ENCODE measurements at regions not wholly inside any gene's neighbourhood (a gene's known extent, or its start where the extent isn't known, plus 50 kb on each side); places are given as distances from the start of the nearest gene placed in this dataset.

- intact Hi-C loops (cut with micrococcal nuclease) (no loop called here), dilution Hi-C loops (cut with HindIII; ENCODE audit: low sequenced_read_pairs, unreplicated experiment) (no loop called here), in situ Hi-C loops (cut with MboI; ENCODE audit: low sequenced_read_pairs) (no loop called here)
- no peak overlapping the region for H3K27ac ChIP-seq (ENCODE audit: insufficient read depth, low read length)
- TF ChIP-seq FOS (IDR thresholded peaks at IDR 0.05; ENCODE audit: low read depth, low read length) (no peak), RCOR1 (IDR thresholded peaks at IDR 0.05; ENCODE audit: insufficient replicate concordance, low read length) (no peak), MXI1 (IDR thresholded peaks at IDR 0.05; ENCODE audit: borderline replicate concordance, low read depth, low read length) (no peak), NFE2L2 (IDR thresholded peaks at IDR 0.05; ENCODE audit: low read depth, low read length) (no peak), RFX5 (IDR thresholded peaks at IDR 0.05; ENCODE audit: low read depth, low read length) (no peak), CHD1 (IDR thresholded peaks at IDR 0.05; ENCODE audit: low read depth, low read length) (no peak), CTCF (conservative IDR thresholded peaks at IDR 0.05; ENCODE audit: low read depth, low read length) (no peak), MAZ (IDR thresholded peaks at IDR 0.05; ENCODE audit: borderline replicate concordance, low read depth, low read length) (no peak), CEBPB (IDR thresholded peaks at IDR 0.05; ENCODE audit: low read depth, low read length) (no peak)
- TF ChIP-seq, protein P1, sequence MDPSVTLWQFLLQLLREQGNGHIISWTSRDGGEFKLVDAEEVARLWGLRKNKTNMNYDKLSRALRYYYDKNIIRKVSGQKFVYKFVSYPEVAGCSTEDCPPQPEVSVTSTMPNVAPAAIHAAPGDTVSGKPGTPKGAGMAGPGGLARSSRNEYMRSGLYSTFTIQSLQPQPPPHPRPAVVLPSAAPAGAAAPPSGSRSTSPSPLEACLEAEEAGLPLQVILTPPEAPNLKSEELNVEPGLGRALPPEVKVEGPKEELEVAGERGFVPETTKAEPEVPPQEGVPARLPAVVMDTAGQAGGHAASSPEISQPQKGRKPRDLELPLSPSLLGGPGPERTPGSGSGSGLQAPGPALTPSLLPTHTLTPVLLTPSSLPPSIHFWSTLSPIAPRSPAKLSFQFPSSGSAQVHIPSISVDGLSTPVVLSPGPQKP (IDR thresholded peaks at IDR 0.05; ENCODE audit: borderline replicate concordance, low read depth, low read length): no peak
- no peak overlapping the region for H3K4me3 ChIP-seq (ENCODE audit: insufficient read depth, low read depth, low read length)
- DNase-seq: no peak
- no peak overlapping the region for H2BK120ac ChIP-seq (ENCODE audit: low read depth, low read length)
- no peak overlapping the region for H2BK20ac ChIP-seq (ENCODE audit: low read depth, low read length)
- no peak overlapping the region for H2BK5ac ChIP-seq (ENCODE audit: low read depth, low read length, poor library complexity, severe bottlenecking)
- no peak overlapping the region for H3K23ac ChIP-seq (ENCODE audit: low read depth, low read length)
- no peak overlapping the region for H2AFZ ChIP-seq (replicated peaks; ENCODE audit: low read length, poor library complexity)
- no peaks in the 10 kb centered on the region for H3K9me1 ChIP-seq (ENCODE audit: insufficient read depth, low read length)
- ATAC-seq (ENCODE audit: low read depth): no peak
- H3K9me3 ChIP-seq (ENCODE audit: control insufficient read depth, insufficient read depth, low read length): peaks cover 27% of the 10 kb centered on the region
- H3K56ac ChIP-seq (ENCODE audit: extremely low read depth, insufficient read depth, low read length): no peak overlapping the region
- no peak overlapping the region for H3K14ac ChIP-seq (replicated peaks; ENCODE audit: low read depth, low read length)
- H3K79me1 ChIP-seq (ENCODE audit: low read depth in 1 of 2, low read length in 2 of 2): no peaks in the 10 kb centered on the region
- no peak overlapping the region for H4K91ac ChIP-seq (ENCODE audit: insufficient read depth, low read depth, low read length)
- BruUV-seq (replicated peaks): no TSS peak
- no peaks in the 10 kb centered on the region for H3K36me3 ChIP-seq (ENCODE audit: control insufficient read depth, insufficient read depth, low read length)
- H3K4me1 ChIP-seq (ENCODE audit: control insufficient read depth, insufficient read depth, low read length): no peaks in the 10 kb centered on the region
- no peak overlapping the region for H2AK5ac ChIP-seq (ENCODE audit: low read depth, low read length)
- no peaks in the 10 kb centered on the region for H4K20me1 ChIP-seq (ENCODE audit: insufficient read depth, low read length)
- no peak overlapping the region for H4K5ac ChIP-seq (ENCODE audit: low read depth, low read length)
- 45% methylated on average over 3 of the region's 7 CpGs; no CpG with 5 or more reads in 1 of the 2 experiments for WGBS, 2 experiments (ENCODE audit: extremely low coverage in 2 of 2, insufficient read length in 1 of 2)
- H3K18ac ChIP-seq (ENCODE audit: low read depth, low read length): no peak overlapping the region
- H3K9ac ChIP-seq (ENCODE audit: low read depth, low read length): no peak overlapping the region
- ChIA-PET CTCF (no interaction called here), POLR2A (ENCODE audit: unreplicated experiment) (no interaction called here)
- H4K8ac ChIP-seq (ENCODE audit: low read depth in 2 of 2, low read length in 2 of 2): no peak overlapping the region
- no peak overlapping the region for H2BK15ac ChIP-seq (ENCODE audit: low read depth, low read length)
- peak overlapping the region; percentile 62 for H2AK9ac ChIP-seq (replicated peaks; ENCODE audit: low read depth, low read length, poor library complexity)
- H3K27me3 ChIP-seq (ENCODE audit: control insufficient read depth, insufficient read depth, low read length): no peaks in the 10 kb centered on the region
- no peak overlapping the region for H3K4me2 ChIP-seq (ENCODE audit: low read depth, low read length)
- H3K4ac ChIP-seq (ENCODE audit: low read depth, low read length): no peak overlapping the region
Observed at GRCh38 chr16:79484237-79484636, 116.3 kb downstream of the MAF start.
